Tibial nerve (tissue), 4 donors: ENCODE measurements at regions not wholly inside any gene's neighbourhood (a gene's known extent, or its start where the extent isn't known, plus 50 kb on each side); places are given as distances from the start of the nearest gene placed in this dataset.

Experiments
- DNase-seq, 2 donors: peaks; one replicate each; pipeline ENCODE4 v3.0.0-alpha.2; 2019; ENCODE audit warnings: low spot score in 2 of 2
- H3K27ac ChIP-seq, 4 donors: fragments of 200-600 bp; sonication (generic) in 3 of 4; one replicate each; pipeline ENCODE4 v1.5.1; 2017 to 2019; ENCODE audit warnings: mild to moderate bottlenecking in 1 of 4
- H3K27me3 ChIP-seq, 2 donors: fragments of 200-600 bp; sonication (generic) in 1 of 2; one replicate each; pipeline versions ENCODE4 v1.5.1 to v1.6.0; 2017 to 2019
- H3K36me3 ChIP-seq, 3 donors: fragments of 200-600 bp; sonication (generic); one replicate each; pipeline ENCODE4 v1.5.1; 2018 to 2019
- H3K4me1 ChIP-seq, 4 donors: fragments of 200-600 bp; sonication (generic) in 3 of 4; one replicate each; pipeline ENCODE4 v1.5.1; 2017 to 2019
- H3K4me3 ChIP-seq, 4 donors: fragments of 200-600 bp; sonication (generic) in 3 of 4; one replicate each; pipeline ENCODE4 v1.5.1; 2017 to 2019; ENCODE audit warnings: mild to moderate bottlenecking in 1 of 4, moderate library complexity in 1 of 4
- H3K9me3 ChIP-seq, 4 donors: fragments of 200-600 bp; sonication (generic) in 3 of 4; one replicate each; pipeline ENCODE4 v1.5.1; 2017 to 2019
- EP300 ChIP-seq, 2 donors: sonication (generic); formaldehyde crosslinking; IDR thresholded peaks; one replicate each; pipeline ENCODE4 v1.6.1; 2017; ENCODE audit warnings: antibody characterized with exemption in 2 of 2, mild to moderate bottlenecking in 1 of 2
- POLR2A ChIP-seq, 2 donors: fragments of 450-650 bp; IDR thresholded peaks; one replicate each; pipeline ENCODE4 v1.6.1; 2017; ENCODE audit warnings: antibody characterized with exemption in 2 of 2, mild to moderate bottlenecking in 2 of 2, moderate library complexity in 2 of 2
- WGBS, 2 donors: methylation state at CpG; one replicate each; pipeline ENCODE4 v1.1.5; 2018; 5-methylcytosine and 5-hydroxymethylcytosine counted together
- TF ChIP-seq, protein P1 (sequence below), 5 experiments: fragments of 200-600 bp in 3 of 5; fragments of 450-650 bp in 2 of 5; sonication (generic) in 3 of 5; IDR thresholded peaks; one replicate each; pipeline ENCODE4 v1.5.1; 2016 to 2019; ENCODE audit warnings: antibody characterized with exemption in 5 of 5, mild to moderate bottlenecking in 3 of 5, moderate library complexity in 2 of 5

- Histone ChIP-seq H3K9me3 (no peaks in the 10 kb centered on the region), H3K4me3 (no peak overlapping the region), H3K27me3 (no peaks in the 10 kb centered on the region), H3K36me3 (no peaks in the 10 kb centered on the region), H3K4me1 (no peaks in the 10 kb centered on the region), H3K27ac (no peak overlapping the region)
- TF ChIP-seq POLR2A (IDR thresholded peaks at IDR 0.05): no peak
- TF ChIP-seq, protein P1, sequence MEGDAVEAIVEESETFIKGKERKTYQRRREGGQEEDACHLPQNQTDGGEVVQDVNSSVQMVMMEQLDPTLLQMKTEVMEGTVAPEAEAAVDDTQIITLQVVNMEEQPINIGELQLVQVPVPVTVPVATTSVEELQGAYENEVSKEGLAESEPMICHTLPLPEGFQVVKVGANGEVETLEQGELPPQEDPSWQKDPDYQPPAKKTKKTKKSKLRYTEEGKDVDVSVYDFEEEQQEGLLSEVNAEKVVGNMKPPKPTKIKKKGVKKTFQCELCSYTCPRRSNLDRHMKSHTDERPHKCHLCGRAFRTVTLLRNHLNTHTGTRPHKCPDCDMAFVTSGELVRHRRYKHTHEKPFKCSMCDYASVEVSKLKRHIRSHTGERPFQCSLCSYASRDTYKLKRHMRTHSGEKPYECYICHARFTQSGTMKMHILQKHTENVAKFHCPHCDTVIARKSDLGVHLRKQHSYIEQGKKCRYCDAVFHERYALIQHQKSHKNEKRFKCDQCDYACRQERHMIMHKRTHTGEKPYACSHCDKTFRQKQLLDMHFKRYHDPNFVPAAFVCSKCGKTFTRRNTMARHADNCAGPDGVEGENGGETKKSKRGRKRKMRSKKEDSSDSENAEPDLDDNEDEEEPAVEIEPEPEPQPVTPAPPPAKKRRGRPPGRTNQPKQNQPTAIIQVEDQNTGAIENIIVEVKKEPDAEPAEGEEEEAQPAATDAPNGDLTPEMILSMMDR (IDR thresholded peaks at IDR 0.05): no peak
- no peak for TF ChIP-seq EP300 (IDR thresholded peaks at IDR 0.05)
- DNase-seq: no peak
- WGBS, 2 donors: 40 to 68% methylated on average over 3 of the region's 3 CpGs
Observed at GRCh38 chr4:136831553-136831952, 700.7 kb downstream of the PCDH18 start.

DNA sequence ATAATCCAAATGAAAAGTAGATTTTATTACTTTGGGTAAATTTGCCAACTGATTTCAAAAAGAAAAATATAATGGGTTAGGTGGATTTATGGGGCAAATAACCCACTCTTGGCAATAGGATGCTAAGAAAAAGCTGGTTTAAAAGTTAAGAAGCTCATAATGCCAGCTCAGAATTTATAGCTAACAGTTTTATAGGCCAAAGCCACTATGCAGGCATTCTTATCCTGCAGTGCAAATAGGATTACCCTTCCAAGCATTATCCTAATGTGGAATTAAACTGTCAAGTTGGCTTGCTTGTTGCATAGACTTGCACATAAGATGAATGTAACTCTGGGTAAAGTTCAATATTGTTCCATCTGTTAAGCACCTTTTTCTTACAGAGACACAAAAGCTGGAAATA lies 703.0 kb downstream of the PCDH18 start:
- H3K4me3 ChIP-seq: no peak overlapping the region
- no peak for DNase-seq
- no peaks in the 10 kb centered on the region for H3K4me1 ChIP-seq
- H3K27ac ChIP-seq: no peak overlapping the region
- no peak for TF ChIP-seq EP300 (IDR thresholded peaks at IDR 0.05)
- TF ChIP-seq POLR2A (IDR thresholded peaks at IDR 0.05): no peak
- TF ChIP-seq, protein P1 (IDR thresholded peaks at IDR 0.05): no peak
- no peaks in the 10 kb centered on the region for H3K27me3 ChIP-seq
- H3K36me3 ChIP-seq: no peaks in the 10 kb centered on the region
- H3K9me3 ChIP-seq: no peaks in the 10 kb centered on the region

DNA sequence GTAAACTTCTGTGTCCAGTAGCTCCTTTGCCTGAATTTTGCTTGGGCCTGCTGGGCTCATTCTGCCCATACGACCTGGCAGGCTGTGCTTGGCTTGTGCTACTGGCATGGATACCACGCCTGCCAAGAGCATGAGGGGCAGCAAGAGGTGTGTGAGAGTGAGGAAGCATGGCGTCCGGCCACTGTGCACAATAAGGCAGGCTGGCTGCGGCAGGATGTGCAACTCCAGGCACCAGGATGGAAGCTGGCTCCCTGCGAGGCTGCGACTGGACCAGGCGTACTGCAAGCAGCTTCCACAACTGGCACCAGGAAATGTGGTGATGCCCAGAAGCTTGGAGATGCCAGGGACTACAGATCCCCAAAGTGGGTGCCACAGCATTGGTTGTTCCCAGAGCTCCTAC lies 709.3 kb downstream of the PCDH18 start:
- 89 to 91% methylated on average over 8 of the region's 8 CpGs for WGBS, 2 donors
- H3K9me3 ChIP-seq: no peaks in the 10 kb centered on the region
- H3K27ac ChIP-seq: no peak overlapping the region
- H3K27me3 ChIP-seq: no peaks in the 10 kb centered on the region
- TF ChIP-seq, protein P1 (IDR thresholded peaks at IDR 0.05): no peak
- TF ChIP-seq POLR2A (IDR thresholded peaks at IDR 0.05) (no peak), EP300 (IDR thresholded peaks at IDR 0.05) (no peak)
- no peaks in the 10 kb centered on the region for H3K36me3 ChIP-seq
- H3K4me3 ChIP-seq: no peak overlapping the region
- H3K4me1 ChIP-seq: no peaks in the 10 kb centered on the region
- no peak for DNase-seq

DNA sequence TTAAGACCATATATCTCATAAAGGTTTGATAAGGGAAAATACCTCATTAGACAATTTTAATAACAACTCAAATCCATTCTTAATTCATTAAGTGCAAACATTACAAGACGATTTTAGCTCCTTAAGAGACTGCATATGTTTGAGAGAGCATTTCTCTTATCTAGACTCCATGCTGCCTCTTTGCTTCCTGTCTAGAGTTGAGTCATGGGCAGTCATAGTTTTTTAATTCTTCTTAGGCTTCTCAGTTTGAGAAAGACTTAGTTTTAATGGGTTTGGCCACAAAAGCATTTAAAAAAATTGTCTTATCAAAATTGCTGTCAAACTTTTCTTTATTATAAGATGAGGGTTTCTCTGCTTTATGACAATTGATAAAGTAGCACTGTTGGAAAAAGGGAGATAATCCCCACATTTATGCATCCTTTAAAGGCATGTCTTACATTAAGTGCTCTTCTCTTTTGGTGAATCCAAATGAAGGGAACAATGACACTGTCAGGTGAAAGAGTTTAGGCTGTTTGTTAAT lies 713.4 kb downstream of the PCDH18 start:
- no peak overlapping the region for H3K27ac ChIP-seq
- H3K27me3 ChIP-seq: no peaks in the 10 kb centered on the region
- WGBS, 2 donors: 53 to 71% methylated on average over 1 of the region's 1 CpG

DNA sequence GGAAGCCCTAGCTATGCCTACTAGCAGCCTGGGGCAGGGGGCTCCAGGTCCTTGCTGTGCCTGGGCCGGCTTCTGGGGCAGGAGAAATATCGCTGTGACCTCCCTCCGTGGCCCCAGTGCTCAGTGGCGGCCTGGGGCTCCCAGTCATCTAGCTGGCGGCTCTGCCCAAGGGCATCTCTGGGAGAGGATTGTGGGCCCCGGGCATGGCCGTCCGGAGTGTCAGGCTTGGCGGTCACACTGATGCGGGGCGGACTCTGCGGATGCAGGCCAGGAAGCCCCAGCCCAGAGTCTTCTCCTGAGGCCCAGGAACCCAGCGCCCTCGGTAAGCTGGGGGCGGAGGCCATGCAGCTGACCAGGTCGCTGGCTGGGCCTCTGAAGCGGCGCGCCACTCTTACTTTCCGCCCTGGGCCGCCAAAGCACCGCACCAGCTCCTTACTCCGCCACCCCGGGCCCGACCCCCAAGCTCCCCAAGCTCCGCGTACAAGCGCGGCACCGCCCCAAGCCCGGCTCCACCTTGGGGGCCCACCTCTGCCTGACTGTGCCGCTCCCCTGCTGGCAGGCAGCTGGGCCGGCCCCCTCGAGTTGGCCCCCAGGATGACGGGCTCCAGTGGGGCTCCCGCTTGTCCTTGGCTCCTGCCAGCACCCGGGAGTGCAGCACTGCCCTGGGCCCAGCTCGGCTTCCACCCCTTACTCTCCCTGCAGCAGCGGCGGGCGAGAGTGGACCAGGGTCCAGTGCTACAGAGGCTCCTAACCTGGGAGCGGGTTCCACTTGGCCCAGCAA lies 720.0 kb downstream of the PCDH18 start:
- no peaks in the 10 kb centered on the region for H3K36me3 ChIP-seq
- no peak for DNase-seq
- no peak overlapping the region for H3K4me3 ChIP-seq
- H3K4me1 ChIP-seq: no peaks in the 10 kb centered on the region
- WGBS, 2 donors: 97% methylated on average over 27 to 40 of the region's 42 CpGs
- TF ChIP-seq EP300 (IDR thresholded peaks at IDR 0.05) (no peak), POLR2A (IDR thresholded peaks at IDR 0.05) (no peak)
- TF ChIP-seq, protein P1 (IDR thresholded peaks at IDR 0.05): no peak
- H3K9me3 ChIP-seq: peaks cover 0 to 14% (median 0%) of the 10 kb centered on the region in 4 donors
- H3K27me3 ChIP-seq: no peaks in the 10 kb centered on the region
- no peak overlapping the region for H3K27ac ChIP-seq

More for the DNA sequence above, 713.4 kb downstream of the PCDH18 start:
- H3K4me1 ChIP-seq: no peaks in the 10 kb centered on the region
- no peak overlapping the region for H3K4me3 ChIP-seq
- TF ChIP-seq, protein P1 (IDR thresholded peaks at IDR 0.05): no peak
- TF ChIP-seq EP300 (IDR thresholded peaks at IDR 0.05) (no peak), POLR2A (IDR thresholded peaks at IDR 0.05) (no peak)
- no peaks in the 10 kb centered on the region for H3K36me3 ChIP-seq
- DNase-seq: no peak
- no peaks in the 10 kb centered on the region for H3K9me3 ChIP-seq
